A549 (cell line): ENCODE measurements at regions not wholly inside any gene's neighbourhood (a gene's known extent, or its start where the extent isn't known, plus 50 kb on each side); places are given as distances from the start of the nearest gene placed in this dataset.

Experiments used
- ATAC-seq, 2 experiments: fragments of 200-7000 bp in 1 of 2; fragments of >200 bp in 1 of 2; cut with Nextera tagmentation in 1 of 2; cut with Tn5 transposase in 1 of 2; 3 replicates each; pipeline versions ENCODE4 v1.8.0 to v1.9.1; 2018 to 2020; ENCODE audit warnings: mild to moderate bottlenecking in 1 of 2, moderate library complexity in 1 of 2
- CTCF ChIA-PET: fragments of 300-600 bp; sonication (Branson Sonifier 250); formaldehyde crosslinking; extraction: SDS; loops from one replicate; lab custom pipeline; 2021; ENCODE audit warnings: antibody characterized with exemption, inconsistent platforms; lab: Yijun Ruan, JAX
- POLR2A ChIA-PET: fragments of 350-600 bp; formaldehyde crosslinking; extraction: SDS; loops from one replicate; lab custom pipeline; 2021; ENCODE audit warnings: antibody characterized with exemption, inconsistent platforms; lab: Yijun Ruan, JAX
- DNase-seq, 2 experiments: peaks; one replicate each; pipeline versions ENCODE4 v3.0.0 to v3.0.0-alpha.2; 2011 to 2016; ENCODE audit warnings: low read depth in 1 of 2, low spot score in 1 of 2
- FAIRE-seq: peaks from 2 replicates; lab custom pipeline; 2011; peaks lifted over from hg19 to GRCh38; lab: Jason Lieb, UNC
- H3K27ac ChIP-seq, 2 experiments: fragments of >200 bp; sonication (Bioruptor Twin); formaldehyde crosslinking; 3 replicates each; pipeline ENCODE4 v1.5.1; 2016 to 2017
- H3K4me1 ChIP-seq: fragments of >200 bp; sonication (Bioruptor Twin); formaldehyde crosslinking; 3 replicates; pipeline ENCODE4 v1.6.1; 2016
- H3K4me2 ChIP-seq: fragments of >200 bp; sonication (Bioruptor Twin); formaldehyde crosslinking; 3 replicates; pipeline ENCODE4 v1.6.1; 2016
- H3K4me3 ChIP-seq: fragments of >200 bp; sonication (Bioruptor Twin); formaldehyde crosslinking; 3 replicates; pipeline ENCODE4 v1.5.1; 2016
- H3K9me3 ChIP-seq: fragments of >200 bp; sonication (Bioruptor Twin); formaldehyde crosslinking; 3 replicates; pipeline ENCODE4 v1.6.1; 2016
- BHLHE40 ChIP-seq: IDR thresholded peaks from 2 replicates; pipeline ENCODE4 v1.6.1; 2012; ENCODE audit warnings: low read depth, low read length, inconsistent platforms
- CBX2 ChIP-seq: fragments of 200-600 bp; sonication (generic); IDR thresholded peaks from 2 replicates; pipeline ENCODE4 v1.6.1; 2016; ENCODE audit warnings: low read depth, mild to moderate bottlenecking, borderline replicate concordance
- CEBPB ChIP-seq, 2 experiments: fragments of >200 bp in 1 of 2; sonication (Bioruptor Twin) in 1 of 2; formaldehyde crosslinking in 1 of 2; IDR thresholded peaks; 2 replicates each; pipeline ENCODE4 v1.6.1; 2012 to 2016
- ESRRA ChIP-seq: fragments of 150-350 bp; IDR thresholded peaks from 2 replicates; pipeline ENCODE4 v1.6.1; 2014; ENCODE audit warnings: mild to moderate bottlenecking, low read length, borderline replicate concordance
- FOSB ChIP-seq: fragments of 250-450 bp; sonication (Bioruptor Pico); IDR thresholded peaks from 2 replicates; pipeline ENCODE4 v1.5.0; 2020; ENCODE audit warnings: mild to moderate bottlenecking, moderate library complexity
- HDAC2 ChIP-seq: fragments of 200-600 bp; sonication (generic); IDR thresholded peaks from 2 replicates; pipeline ENCODE4 v1.6.1; 2016
- HOXA7 ChIP-seq: fragments of 250-450 bp; sonication (Bioruptor Pico); IDR thresholded peaks from 2 replicates; pipeline ENCODE4 v1.5.0; 2020; ENCODE audit warnings: mild to moderate bottlenecking, moderate library complexity
- HOXB13 ChIP-seq: fragments of 250-450 bp; sonication (Bioruptor Pico); IDR thresholded peaks from 2 replicates; pipeline ENCODE4 v1.5.0; 2020; ENCODE audit warnings: low read depth, mild to moderate bottlenecking, moderate library complexity
- HOXB5 ChIP-seq: fragments of 250-450 bp; sonication (Bioruptor Pico); IDR thresholded peaks from 2 replicates; pipeline ENCODE4 v1.5.0; 2020; ENCODE audit warnings: mild to moderate bottlenecking, moderate library complexity
- JUN ChIP-seq, 2 experiments: fragments of >200 bp; sonication (Bioruptor Twin); formaldehyde crosslinking; IDR thresholded peaks; 2 replicates in 1 of 2; 3 replicates in 1 of 2; pipeline ENCODE4 v1.6.1; 2016 to 2017
- JUNB ChIP-seq: fragments of >200 bp; sonication (Bioruptor Twin); formaldehyde crosslinking; IDR thresholded peaks from 2 replicates; pipeline ENCODE4 v1.6.1; 2016
- KDM1A ChIP-seq: fragments of 200-600 bp; sonication (generic); IDR thresholded peaks from 2 replicates; pipeline ENCODE4 v1.6.1; 2016; ENCODE audit warnings: low read depth, mild to moderate bottlenecking
- MAFK ChIP-seq: fragments of 450-650 bp; IDR thresholded peaks from 2 replicates; pipeline ENCODE4 v1.6.1; 2014; ENCODE audit not compliant: partially characterized antibody
- MAZ ChIP-seq: fragments of 150-350 bp; IDR thresholded peaks from 2 replicates; pipeline ENCODE4 v1.6.1; 2014; ENCODE audit warnings: antibody characterized with exemption, low read depth, low read length, borderline replicate concordance
- NR3C1 ChIP-seq: fragments of >200 bp; sonication (Bioruptor Twin); formaldehyde crosslinking; IDR thresholded peaks from 3 replicates; pipeline ENCODE4 v1.6.1; 2017
- SREBF2 ChIP-seq: fragments of 450-650 bp; IDR thresholded peaks from 2 replicates; pipeline ENCODE4 v1.6.1; 2014; ENCODE audit warnings: mild to moderate bottlenecking, moderate library complexity
- ZC3H11A ChIP-seq: fragments of 450-650 bp; IDR thresholded peaks from 2 replicates; pipeline ENCODE4 v1.6.1; 2014; ENCODE audit warnings: antibody characterized with exemption, mild to moderate bottlenecking
- ZNF302 ChIP-seq: fragments of 250-450 bp; sonication (Bioruptor Pico); IDR thresholded peaks from 2 replicates; pipeline ENCODE4 v1.9.0; 2021; ENCODE audit warnings: inconsistent platforms, mild to moderate bottlenecking, moderate library complexity
- WGBS: methylation state at CpG from one replicate; pipeline ENCODE4 v1.1.6; 2017; ENCODE audit errors: missing lambda C conversion rate; 5-methylcytosine and 5-hydroxymethylcytosine counted together
- TF ChIP-seq, protein P1 (sequence below): fragments of 150-350 bp; IDR thresholded peaks from 2 replicates; pipeline ENCODE4 v1.6.1; 2014; ENCODE audit warnings: low read depth, mild to moderate bottlenecking, low read length
- TF ChIP-seq, protein P2 (sequence below): fragments of 450-650 bp; IDR thresholded peaks from 2 replicates; pipeline ENCODE4 v1.6.1; 2014; ENCODE audit warnings: antibody characterized with exemption
- TF ChIP-seq, protein P3 (sequence below): fragments of 250-450 bp; sonication (Bioruptor Pico); IDR thresholded peaks from 2 replicates; pipeline ENCODE4 v1.5.0; 2021; ENCODE audit warnings: mild to moderate bottlenecking, moderate library complexity, borderline replicate concordance
- TF ChIP-seq, protein P4 (sequence below): IDR thresholded peaks from 2 replicates; pipeline ENCODE4 v1.6.1; 2012; ENCODE audit warnings: low read depth, borderline replicate concordance
- TF ChIP-seq, protein P5 (sequence below): IDR thresholded peaks from 2 replicates; pipeline ENCODE4 v1.6.1; 2012
- TF ChIP-seq, protein P6 (sequence below): fragments of >200 bp; sonication (Bioruptor Twin); formaldehyde crosslinking; IDR thresholded peaks from 3 replicates; pipeline ENCODE4 v1.6.1; 2016

DNA sequence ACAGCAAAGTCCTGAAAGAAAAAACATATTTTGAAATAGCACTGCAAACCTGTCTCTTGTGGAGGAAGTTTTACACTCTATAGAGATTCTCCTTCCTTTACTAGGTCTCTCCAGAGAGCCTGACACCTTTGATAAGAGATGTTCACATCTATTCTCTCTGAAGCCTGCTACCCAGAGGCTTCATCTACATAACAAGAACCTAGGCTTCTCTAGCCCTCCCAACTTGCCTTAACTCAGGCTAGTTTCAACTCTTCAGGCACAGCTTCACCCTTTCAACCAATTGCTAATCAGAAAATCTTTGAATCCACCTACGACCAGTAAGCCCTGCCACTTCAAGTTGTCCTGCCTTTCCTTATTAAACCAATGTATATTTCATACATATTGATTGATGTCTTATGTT, 60.6 kb downstream of the IFNG start:
- H3K4me1 ChIP-seq: no peaks in the 10 kb centered on the region
- H3K9me3 ChIP-seq: no peaks in the 10 kb centered on the region
- DNase-seq: no peak
- no peak overlapping the region for H3K27ac ChIP-seq
- WGBS: 0% methylated on average over 1 of the region's 1 CpG
- H3K4me2 ChIP-seq: no peak overlapping the region
- ChIA-PET POLR2A (no interaction called here), CTCF (no interaction called here)
- no peak for FAIRE-seq
- H3K4me3 ChIP-seq: no peak overlapping the region
- no peak for ATAC-seq
- no peak for TF ChIP-seq HDAC2
- TF ChIP-seq FOSB: no peak
- no peak for TF ChIP-seq SREBF2
- no peak for TF ChIP-seq MAFK
- TF ChIP-seq KDM1A: no peak
- no peak for TF ChIP-seq NR3C1
- TF ChIP-seq, protein P1, sequence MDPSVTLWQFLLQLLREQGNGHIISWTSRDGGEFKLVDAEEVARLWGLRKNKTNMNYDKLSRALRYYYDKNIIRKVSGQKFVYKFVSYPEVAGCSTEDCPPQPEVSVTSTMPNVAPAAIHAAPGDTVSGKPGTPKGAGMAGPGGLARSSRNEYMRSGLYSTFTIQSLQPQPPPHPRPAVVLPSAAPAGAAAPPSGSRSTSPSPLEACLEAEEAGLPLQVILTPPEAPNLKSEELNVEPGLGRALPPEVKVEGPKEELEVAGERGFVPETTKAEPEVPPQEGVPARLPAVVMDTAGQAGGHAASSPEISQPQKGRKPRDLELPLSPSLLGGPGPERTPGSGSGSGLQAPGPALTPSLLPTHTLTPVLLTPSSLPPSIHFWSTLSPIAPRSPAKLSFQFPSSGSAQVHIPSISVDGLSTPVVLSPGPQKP: no peak
- TF ChIP-seq, protein P2, sequence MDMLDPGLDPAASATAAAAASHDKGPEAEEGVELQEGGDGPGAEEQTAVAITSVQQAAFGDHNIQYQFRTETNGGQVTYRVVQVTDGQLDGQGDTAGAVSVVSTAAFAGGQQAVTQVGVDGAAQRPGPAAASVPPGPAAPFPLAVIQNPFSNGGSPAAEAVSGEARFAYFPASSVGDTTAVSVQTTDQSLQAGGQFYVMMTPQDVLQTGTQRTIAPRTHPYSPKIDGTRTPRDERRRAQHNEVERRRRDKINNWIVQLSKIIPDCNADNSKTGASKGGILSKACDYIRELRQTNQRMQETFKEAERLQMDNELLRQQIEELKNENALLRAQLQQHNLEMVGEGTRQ: no peak
- TF ChIP-seq, protein P3, sequence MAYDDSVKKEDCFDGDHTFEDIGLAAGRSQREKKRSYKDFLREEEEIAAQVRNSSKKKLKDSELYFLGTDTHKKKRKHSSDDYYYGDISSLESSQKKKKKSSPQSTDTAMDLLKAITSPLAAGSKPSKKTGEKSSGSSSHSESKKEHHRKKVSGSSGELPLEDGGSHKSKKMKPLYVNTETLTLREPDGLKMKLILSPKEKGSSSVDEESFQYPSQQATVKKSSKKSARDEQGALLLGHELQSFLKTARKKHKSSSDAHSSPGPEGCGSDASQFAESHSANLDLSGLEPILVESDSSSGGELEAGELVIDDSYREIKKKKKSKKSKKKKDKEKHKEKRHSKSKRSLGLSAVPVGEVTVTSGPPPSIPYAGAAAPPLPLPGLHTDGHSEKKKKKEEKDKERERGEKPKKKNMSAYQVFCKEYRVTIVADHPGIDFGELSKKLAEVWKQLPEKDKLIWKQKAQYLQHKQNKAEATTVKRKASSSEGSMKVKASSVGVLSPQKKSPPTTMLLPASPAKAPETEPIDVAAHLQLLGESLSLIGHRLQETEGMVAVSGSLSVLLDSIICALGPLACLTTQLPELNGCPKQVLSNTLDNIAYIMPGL (CRISPR knock-in tag): no peak
- no peak for TF ChIP-seq HOXA7
- TF ChIP-seq, protein P4, sequence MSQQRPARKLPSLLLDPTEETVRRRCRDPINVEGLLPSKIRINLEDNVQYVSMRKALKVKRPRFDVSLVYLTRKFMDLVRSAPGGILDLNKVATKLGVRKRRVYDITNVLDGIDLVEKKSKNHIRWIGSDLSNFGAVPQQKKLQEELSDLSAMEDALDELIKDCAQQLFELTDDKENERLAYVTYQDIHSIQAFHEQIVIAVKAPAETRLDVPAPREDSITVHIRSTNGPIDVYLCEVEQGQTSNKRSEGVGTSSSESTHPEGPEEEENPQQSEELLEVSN: no peak
- TF ChIP-seq BHLHE40: no peak
- TF ChIP-seq JUNB: no peak
- no peak for TF ChIP-seq CBX2
- TF ChIP-seq, protein P5, sequence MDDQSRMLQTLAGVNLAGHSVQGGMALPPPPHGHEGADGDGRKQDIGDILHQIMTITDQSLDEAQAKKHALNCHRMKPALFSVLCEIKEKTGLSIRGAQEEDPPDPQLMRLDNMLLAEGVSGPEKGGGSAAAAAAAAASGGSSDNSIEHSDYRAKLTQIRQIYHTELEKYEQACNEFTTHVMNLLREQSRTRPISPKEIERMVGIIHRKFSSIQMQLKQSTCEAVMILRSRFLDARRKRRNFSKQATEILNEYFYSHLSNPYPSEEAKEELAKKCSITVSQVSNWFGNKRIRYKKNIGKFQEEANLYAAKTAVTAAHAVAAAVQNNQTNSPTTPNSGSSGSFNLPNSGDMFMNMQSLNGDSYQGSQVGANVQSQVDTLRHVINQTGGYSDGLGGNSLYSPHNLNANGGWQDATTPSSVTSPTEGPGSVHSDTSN: no peak
- no peak for TF ChIP-seq CEBPB (IDR thresholded peaks at IDR 0.05)
- TF ChIP-seq, protein P6, sequence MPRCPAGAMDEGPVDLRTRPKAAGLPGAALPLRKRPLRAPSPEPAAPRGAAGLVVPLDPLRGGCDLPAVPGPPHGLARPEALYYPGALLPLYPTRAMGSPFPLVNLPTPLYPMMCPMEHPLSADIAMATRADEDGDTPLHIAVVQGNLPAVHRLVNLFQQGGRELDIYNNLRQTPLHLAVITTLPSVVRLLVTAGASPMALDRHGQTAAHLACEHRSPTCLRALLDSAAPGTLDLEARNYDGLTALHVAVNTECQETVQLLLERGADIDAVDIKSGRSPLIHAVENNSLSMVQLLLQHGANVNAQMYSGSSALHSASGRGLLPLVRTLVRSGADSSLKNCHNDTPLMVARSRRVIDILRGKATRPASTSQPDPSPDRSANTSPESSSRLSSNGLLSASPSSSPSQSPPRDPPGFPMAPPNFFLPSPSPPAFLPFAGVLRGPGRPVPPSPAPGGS: no peak

DNA sequence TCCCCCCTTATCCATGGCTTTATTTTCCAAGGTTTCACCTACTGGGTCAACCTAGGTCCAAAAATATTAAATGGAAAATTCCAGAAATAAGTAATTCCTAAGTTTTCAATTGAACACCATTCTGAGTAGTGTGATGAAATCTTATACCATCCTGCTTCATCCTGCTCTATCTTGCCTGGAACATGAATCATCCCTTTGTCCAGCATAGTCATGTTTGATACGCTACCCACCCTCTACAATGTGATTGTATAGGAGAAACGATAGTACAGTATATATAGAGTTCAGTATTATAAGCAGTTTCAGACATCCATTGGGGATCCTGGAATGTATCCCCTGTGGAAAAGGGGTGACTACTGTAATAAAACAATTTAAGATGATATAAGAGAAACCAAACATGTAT, 62.2 kb downstream of the IFNG start:
- WGBS: 0% methylated on average over 2 of the region's 2 CpGs
- ATAC-seq (no peak), DNase-seq (no peak), FAIRE-seq (no peak)
- H3K9me3 ChIP-seq: no peaks in the 10 kb centered on the region
- ChIA-PET CTCF (no interaction called here), POLR2A (no interaction called here)
- H3K27ac ChIP-seq: no peak overlapping the region
- TF ChIP-seq JUNB (no peak), HOXB13 (CRISPR knock-in tag) (no peak), ZNF302 (CRISPR knock-in tag) (no peak), MAZ (no peak), ZC3H11A (no peak), HOXA7 (no peak), ESRRA (no peak), JUN (IDR thresholded peaks at IDR 0.05) (no peak), HOXB5 (CRISPR knock-in tag) (no peak)
- TF ChIP-seq, protein P1: no peak
- TF ChIP-seq, protein P5: no peak
- TF ChIP-seq, protein P3 (CRISPR knock-in tag): no peak
- no peaks in the 10 kb centered on the region for H3K4me1 ChIP-seq
- H3K4me2 ChIP-seq: no peak overlapping the region
- no peak overlapping the region for H3K4me3 ChIP-seq
